Kidney (tissue), 13 donors: ENCODE measurements at regions not wholly inside any gene's neighbourhood (a gene's known extent, or its start where the extent isn't known, plus 50 kb on each side); places are given as distances from the start of the nearest gene placed in this dataset.

Experiments used
- DNase-seq, 5 donors: peaks; one replicate each; pipeline ENCODE4 v3.0.0-alpha.2; 2013 to 2020
- FAIRE-seq: peaks from 2 replicates; lab custom pipeline; 2012; peaks lifted over from hg19 to GRCh38; lab: Jason Lieb, UNC
- H3K27ac ChIP-seq, 2 donors: one replicate each; pipeline ENCODE4 v1.7.0; 2013; ENCODE audit warnings: low read depth in 2 of 2, low read length in 2 of 2, inconsistent platforms in 1 of 2
- H3K27me3 ChIP-seq: one replicate; pipeline ENCODE4 v1.7.1; 2013; ENCODE audit warnings: low read length, inconsistent platforms; ENCODE audit not compliant: control insufficient read depth, insufficient read depth
- H3K36me3 ChIP-seq, 3 donors: one replicate each; pipeline versions ENCODE4 v1.7.0 to v1.7.1; 2013; ENCODE audit warnings: low read length in 3 of 3, control low read depth in 1 of 3, inconsistent platforms in 1 of 3; ENCODE audit not compliant: insufficient read depth in 3 of 3, control insufficient read depth in 2 of 3
- H3K4me1 ChIP-seq, 3 donors: one replicate each; pipeline versions ENCODE4 v1.7.0 to v1.7.1; 2013; ENCODE audit warnings: low read length in 3 of 3, inconsistent platforms in 1 of 3, low read depth in 1 of 3; ENCODE audit not compliant: control insufficient read depth in 2 of 3, insufficient read depth in 2 of 3
- H3K4me3 ChIP-seq, 3 donors: one replicate each; pipeline versions ENCODE4 v1.7.0 to v1.8.1; 2013; ENCODE audit warnings: low read length in 3 of 3, control low read depth in 1 of 3, inconsistent platforms in 1 of 3
- H3K9ac ChIP-seq, 3 donors: one replicate each; pipeline versions ENCODE4 v1.7.0 to v1.7.1; 2013; ENCODE audit warnings: low read length in 3 of 3, control low read depth in 1 of 3, inconsistent platforms in 1 of 3
- H3K9me3 ChIP-seq, 3 donors: one replicate each; pipeline versions ENCODE4 v1.7.0 to v1.7.1; 2013; ENCODE audit warnings: low read length in 3 of 3, control low read depth in 1 of 3, inconsistent platforms in 1 of 3; ENCODE audit not compliant: control insufficient read depth in 2 of 3, insufficient read depth in 1 of 3
- intact Hi-C: fragments of 100-400 bp; cut with DNase I; formaldehyde crosslinking; loops from one replicate; pipeline ENCODE4 v1.11.1; 2022
- TF ChIP-seq, protein P1 (sequence below): IDR thresholded peaks from 3 replicates; pipeline ENCODE4 v1.5.1; 2012; ENCODE audit warnings: mild to moderate bottlenecking, moderate library complexity, borderline replicate concordance; ENCODE audit not compliant: insufficient read depth; ENCODE audit errors: extremely low read depth
- donor health status: control.
- donor health status: control.
- donor health status: control.
- donor health status: control.
- donor health status: control.
- donor health status: DM: yes; HTN: yes; CAD: no.
- donor health status: Normal renal cell carcinoma (clear cell type).

DNA sequence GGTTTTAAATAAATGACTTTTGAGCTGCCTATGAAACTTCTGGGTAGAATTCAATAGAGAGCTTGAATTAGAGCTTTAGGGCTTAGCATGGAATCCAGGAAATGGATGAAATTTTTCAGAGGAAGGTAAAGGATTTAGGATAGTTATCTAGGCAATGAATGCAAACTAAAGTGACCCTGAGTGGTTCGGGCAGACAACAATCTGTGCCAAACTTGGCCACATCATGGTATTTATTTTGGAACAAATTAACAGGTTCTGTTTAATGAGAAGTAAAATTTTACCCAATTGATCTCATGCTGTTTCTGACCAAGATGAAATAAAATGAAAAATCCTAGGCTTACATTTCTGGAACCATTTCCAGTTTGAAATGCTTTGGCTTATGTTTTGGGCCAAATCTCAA is 934.4 kb downstream of the MAT2B start:
- DNase-seq (no peak), FAIRE-seq (no peak)
- intact Hi-C loops, result no loop called here
- Histone ChIP-seq H3K4me3 (no peak overlapping the region), H3K27ac (no peak overlapping the region), H3K36me3 (no peaks in the 10 kb centered on the region), H3K9ac (no peak overlapping the region), H3K4me1 (no peaks in the 10 kb centered on the region), H3K9me3 (no peaks in the 10 kb centered on the region), H3K27me3 (no peaks in the 10 kb centered on the region)
- TF ChIP-seq, protein P1, sequence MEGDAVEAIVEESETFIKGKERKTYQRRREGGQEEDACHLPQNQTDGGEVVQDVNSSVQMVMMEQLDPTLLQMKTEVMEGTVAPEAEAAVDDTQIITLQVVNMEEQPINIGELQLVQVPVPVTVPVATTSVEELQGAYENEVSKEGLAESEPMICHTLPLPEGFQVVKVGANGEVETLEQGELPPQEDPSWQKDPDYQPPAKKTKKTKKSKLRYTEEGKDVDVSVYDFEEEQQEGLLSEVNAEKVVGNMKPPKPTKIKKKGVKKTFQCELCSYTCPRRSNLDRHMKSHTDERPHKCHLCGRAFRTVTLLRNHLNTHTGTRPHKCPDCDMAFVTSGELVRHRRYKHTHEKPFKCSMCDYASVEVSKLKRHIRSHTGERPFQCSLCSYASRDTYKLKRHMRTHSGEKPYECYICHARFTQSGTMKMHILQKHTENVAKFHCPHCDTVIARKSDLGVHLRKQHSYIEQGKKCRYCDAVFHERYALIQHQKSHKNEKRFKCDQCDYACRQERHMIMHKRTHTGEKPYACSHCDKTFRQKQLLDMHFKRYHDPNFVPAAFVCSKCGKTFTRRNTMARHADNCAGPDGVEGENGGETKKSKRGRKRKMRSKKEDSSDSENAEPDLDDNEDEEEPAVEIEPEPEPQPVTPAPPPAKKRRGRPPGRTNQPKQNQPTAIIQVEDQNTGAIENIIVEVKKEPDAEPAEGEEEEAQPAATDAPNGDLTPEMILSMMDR, result no peak

- H3K27ac ChIP-seq, result no peak overlapping the region
- H3K4me3 ChIP-seq, result no peak overlapping the region
- H3K27me3 ChIP-seq, result no peaks in the 10 kb centered on the region
- no peaks in the 10 kb centered on the region for H3K36me3 ChIP-seq
- intact Hi-C loops, result no loop called here
- FAIRE-seq (no peak), DNase-seq (no peak)
- H3K9me3 ChIP-seq, result no peaks in the 10 kb centered on the region
- no peaks in the 10 kb centered on the region for H3K4me1 ChIP-seq
- TF ChIP-seq, protein P1, result no peak
- no peak overlapping the region for H3K9ac ChIP-seq
Observed at GRCh38 chr5:164449460-164449859, 944.0 kb downstream of the MAT2B start.

DNA sequence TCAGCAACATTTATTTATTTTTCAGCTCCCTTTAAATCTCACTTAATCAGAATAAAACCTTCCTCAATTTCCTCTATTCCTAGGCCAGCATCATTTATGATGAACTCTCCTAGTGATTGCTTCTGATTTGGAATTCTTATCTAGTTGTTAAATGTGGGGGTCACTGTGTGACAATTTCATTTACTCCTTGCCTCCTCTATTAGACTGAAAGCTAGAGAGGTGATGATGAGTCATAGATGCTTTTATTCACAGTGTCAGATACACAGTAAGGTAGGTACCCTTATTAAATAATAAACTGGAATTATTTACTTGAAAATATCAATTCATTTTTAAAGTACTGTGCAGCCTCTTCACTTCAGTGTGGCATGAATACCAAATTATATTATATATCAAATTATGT is 960.6 kb downstream of the MAT2B start:
- no peak for FAIRE-seq
- no peak overlapping the region for H3K27ac ChIP-seq
- no peaks in the 10 kb centered on the region for H3K36me3 ChIP-seq
- H3K9me3 ChIP-seq, result no peaks in the 10 kb centered on the region
- H3K4me3 ChIP-seq, result no peak overlapping the region
- no peak overlapping the region for H3K9ac ChIP-seq
- intact Hi-C loops, result no loop called here
- DNase-seq, result no peak
- TF ChIP-seq, protein P1, result no peak
- no peaks in the 10 kb centered on the region for H3K27me3 ChIP-seq
- H3K4me1 ChIP-seq, result no peaks in the 10 kb centered on the region

- Histone ChIP-seq H3K36me3 (no peaks in the 10 kb centered on the region), H3K9me3 (no peaks in the 10 kb centered on the region), H3K9ac (no peak overlapping the region), H3K4me3 (no peak overlapping the region), H3K27ac (no peak overlapping the region), H3K4me1 (no peaks in the 10 kb centered on the region), H3K27me3 (no peaks in the 10 kb centered on the region)
- intact Hi-C loops, result no loop called here
- TF ChIP-seq, protein P1, result no peak
- FAIRE-seq, result no peak
- no peak for DNase-seq
Observed at GRCh38 chr5:164470312-164470711, 964.9 kb downstream of the MAT2B start.
